Stimulated activated naive B cell treated with anti-CD40 and anti-IgM and Interleukin-4, amounts not matched to agents 10 μg/mL and 1 μg/mL and 100 μg/mL, for 72 hours (primary cell): ENCODE measurements at regions not wholly inside any gene's neighbourhood (a gene's known extent, or its start where the extent isn't known, plus 50 kb on each side); places are given as distances from the start of the nearest gene placed in this dataset.

Source experiments
- ATAC-seq, 2 donors: fragments of 150-1000 bp; cut with Tn5 transposase; replicated peaks; 2 replicates each; pipeline ENCODE4 v1.10.0; 2021; ENCODE audit warnings: moderate library complexity in 1 of 2
- DNase-seq: peaks from one replicate; pipeline ENCODE4 v3.0.0; 2021
- H3K27ac Mint-ChIP-seq: one replicate; pipeline ENCODE4 v1.8.0; 2022; ENCODE audit warnings: mild to moderate bottlenecking, mixed read lengths
- H3K27me3 Mint-ChIP-seq, 2 donors: one replicate each; pipeline ENCODE4 v1.8.0; 2022; ENCODE audit warnings: mixed read lengths in 2 of 2
- H3K36me3 Mint-ChIP-seq, 2 donors: one replicate each; pipeline ENCODE4 v1.8.0; 2022; ENCODE audit warnings: mixed read lengths in 2 of 2, mild to moderate bottlenecking in 1 of 2
- H3K4me1 Mint-ChIP-seq, 2 donors: one replicate each; pipeline ENCODE4 v1.8.0; 2022; ENCODE audit warnings: mixed read lengths in 2 of 2, mild to moderate bottlenecking in 1 of 2
- H3K4me3 Mint-ChIP-seq, 2 donors: one replicate each; pipeline ENCODE4 v1.8.0; 2022; ENCODE audit warnings: mild to moderate bottlenecking in 2 of 2, mixed read lengths in 2 of 2, moderate library complexity in 1 of 2
- H3K9me3 Mint-ChIP-seq, 2 donors: one replicate each; pipeline ENCODE4 v1.8.0; 2022; ENCODE audit warnings: mixed read lengths in 2 of 2, mild to moderate bottlenecking in 1 of 2

DNA sequence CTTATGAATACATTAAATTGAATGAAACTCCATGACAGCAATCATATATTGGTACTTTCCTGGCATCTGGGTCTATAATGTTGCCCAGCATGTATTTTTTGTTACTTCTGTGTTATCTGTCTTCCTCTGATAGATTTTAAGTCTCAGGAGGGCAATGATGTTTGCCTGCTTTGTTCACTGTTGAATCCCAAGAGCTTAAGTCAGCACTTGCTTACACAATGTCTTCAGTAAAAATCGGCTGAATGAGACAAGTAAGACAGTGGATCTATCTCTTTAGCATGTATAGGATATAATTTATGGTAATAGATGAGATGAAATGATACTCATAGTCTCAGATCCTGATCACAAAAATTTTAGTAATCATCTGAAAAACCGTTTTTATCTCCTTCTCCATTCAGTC lies 1034.9 kb upstream of the EPHA7 start:
- Mint-ChIP-seq H3K9me3 (peaks cover 0 to 3% of the 10 kb centered on the region in 2 donors), H3K27ac (no peak overlapping the region)
- no peak for ATAC-seq

DNA sequence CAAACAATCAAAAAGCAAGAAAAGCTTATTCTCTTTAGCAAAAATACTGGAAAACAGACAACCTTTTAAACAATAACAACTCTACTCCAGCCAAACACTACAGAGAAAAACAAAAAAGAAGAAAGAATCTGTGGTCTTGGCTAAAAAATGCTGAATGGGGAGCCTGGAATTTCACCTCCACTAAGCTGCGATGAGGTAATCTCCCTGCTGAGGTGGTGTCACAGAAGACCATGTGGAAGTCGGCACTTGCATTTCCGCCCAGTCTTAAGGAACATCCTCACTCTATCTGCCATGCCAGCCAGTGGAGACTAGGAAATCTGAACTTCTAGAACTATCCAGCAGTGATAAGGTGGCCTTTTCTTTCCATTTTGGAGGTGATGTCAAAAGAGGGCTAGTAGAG lies 1026.8 kb upstream of the EPHA7 start:
- Mint-ChIP-seq H3K9me3 (no peaks in the 10 kb centered on the region), H3K4me1 (no peaks in the 10 kb centered on the region), H3K27me3 (no peaks in the 10 kb centered on the region), H3K27ac (no peak overlapping the region), H3K4me3 (no peak overlapping the region), H3K36me3 (no peaks in the 10 kb centered on the region)
- no peak for ATAC-seq
- no peak for DNase-seq

More for the DNA sequence above, 1034.9 kb upstream of the EPHA7 start:
- H3K27me3 Mint-ChIP-seq = no peaks in the 10 kb centered on the region
- no peak for DNase-seq
- H3K4me1 Mint-ChIP-seq = no peaks in the 10 kb centered on the region
- no peak overlapping the region for H3K4me3 Mint-ChIP-seq
- no peaks in the 10 kb centered on the region for H3K36me3 Mint-ChIP-seq

DNA sequence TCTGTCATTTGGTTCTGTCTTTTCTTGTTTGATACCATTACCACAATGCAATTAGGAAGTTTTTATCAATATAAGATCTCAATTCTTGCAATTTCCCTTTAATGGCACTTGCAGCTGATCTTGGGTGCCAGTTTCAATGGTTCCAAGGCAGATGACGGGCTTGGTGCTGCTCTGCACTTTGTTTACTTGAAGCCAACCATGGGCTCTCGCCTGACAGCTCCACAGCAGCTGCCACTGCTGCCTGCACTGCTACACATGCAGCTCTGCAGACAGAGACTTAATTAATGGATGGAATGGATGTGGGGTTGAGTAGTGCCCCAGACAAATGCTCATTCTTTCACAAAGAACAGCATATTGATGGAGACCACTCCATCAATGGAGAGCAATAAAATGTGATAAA lies 1024.3 kb upstream of the EPHA7 start:
- Mint-ChIP-seq H3K4me1 (no peaks in the 10 kb centered on the region), H3K27me3 (no peaks in the 10 kb centered on the region), H3K9me3 (no peaks in the 10 kb centered on the region), H3K4me3 (no peak overlapping the region), H3K36me3 (no peaks in the 10 kb centered on the region), H3K27ac (no peak overlapping the region)
- ATAC-seq (no peak), DNase-seq (no peak)

DNA sequence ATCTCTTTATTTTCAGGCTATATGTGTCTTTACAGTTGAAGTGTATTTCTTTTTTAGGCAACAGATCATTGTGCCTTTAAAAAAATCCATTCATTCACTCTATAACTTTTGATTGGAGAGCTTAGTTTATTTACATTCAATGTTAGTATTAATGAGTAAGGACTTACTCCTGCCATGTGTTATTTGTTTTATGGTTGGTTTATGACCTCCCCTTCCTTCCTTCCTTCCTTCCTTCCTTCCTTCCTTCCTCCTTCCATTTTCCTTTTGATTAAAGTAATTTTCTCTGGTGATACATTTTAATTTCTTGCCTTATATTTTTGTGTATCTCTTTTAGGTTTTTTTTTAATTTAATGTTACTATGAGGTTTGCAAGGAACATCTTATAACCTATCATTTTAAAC lies 1005.3 kb upstream of the EPHA7 start:
- Mint-ChIP-seq H3K27ac (no peak overlapping the region), H3K36me3 (no peaks in the 10 kb centered on the region), H3K4me1 (no peaks in the 10 kb centered on the region), H3K9me3 (peaks cover 3 to 15% of the 10 kb centered on the region in 2 donors), H3K4me3 (no peak overlapping the region), H3K27me3 (no peaks in the 10 kb centered on the region)
- DNase-seq = no peak
- no peak for ATAC-seq

DNA sequence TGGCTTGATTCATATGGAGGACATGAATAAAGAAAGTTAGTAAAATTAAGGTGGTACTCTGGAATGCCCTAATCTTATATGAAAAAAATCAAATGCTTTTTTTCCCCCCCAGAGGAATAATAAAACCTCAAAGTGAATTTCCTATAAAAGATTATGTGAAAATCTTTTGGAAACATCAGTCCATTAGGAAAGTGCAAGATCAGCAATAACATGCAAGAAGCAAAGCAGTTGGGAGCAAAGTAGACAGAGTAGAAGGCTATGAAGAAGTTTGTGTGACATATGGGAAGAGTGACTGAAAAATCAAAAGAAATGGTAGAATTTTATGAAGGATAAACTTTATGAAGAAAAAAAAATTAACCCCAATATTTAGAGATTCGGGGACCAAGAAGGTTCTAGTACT lies 998.0 kb upstream of the EPHA7 start:
- no peak overlapping the region for H3K4me3 Mint-ChIP-seq
- no peaks in the 10 kb centered on the region for H3K4me1 Mint-ChIP-seq
- no peak for ATAC-seq
- no peak for DNase-seq
- peaks cover 0 to 3% of the 10 kb centered on the region in 2 donors for H3K9me3 Mint-ChIP-seq
- H3K27me3 Mint-ChIP-seq = no peaks in the 10 kb centered on the region
- H3K36me3 Mint-ChIP-seq = no peaks in the 10 kb centered on the region
- no peak overlapping the region for H3K27ac Mint-ChIP-seq

DNA sequence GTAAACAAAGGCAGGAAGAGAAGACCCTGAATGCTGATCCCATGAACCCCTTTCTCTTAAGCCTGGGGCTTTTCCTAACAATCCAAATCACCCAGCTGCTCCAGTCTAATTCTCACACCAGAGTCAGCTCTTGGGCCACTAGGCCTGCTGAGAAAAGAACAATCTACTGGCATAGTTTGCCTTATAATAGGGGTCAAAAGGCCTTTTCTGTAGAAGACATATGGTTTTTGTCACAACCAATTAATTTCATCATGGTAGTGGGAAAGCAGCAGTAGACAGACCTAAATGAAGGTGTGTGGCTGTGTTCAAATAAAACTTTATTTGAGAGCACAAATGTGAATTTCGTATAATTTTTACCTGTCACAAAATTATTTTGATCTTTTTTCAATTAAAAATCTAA lies 994.7 kb upstream of the EPHA7 start:
- peaks cover 0 to 3% of the 10 kb centered on the region in 2 donors for H3K9me3 Mint-ChIP-seq
- no peaks in the 10 kb centered on the region for H3K36me3 Mint-ChIP-seq
- DNase-seq = no peak
- H3K4me3 Mint-ChIP-seq = no peak overlapping the region
- ATAC-seq = no peak
- H3K27me3 Mint-ChIP-seq = no peaks in the 10 kb centered on the region
- H3K4me1 Mint-ChIP-seq = no peaks in the 10 kb centered on the region
- H3K27ac Mint-ChIP-seq = no peak overlapping the region

DNA sequence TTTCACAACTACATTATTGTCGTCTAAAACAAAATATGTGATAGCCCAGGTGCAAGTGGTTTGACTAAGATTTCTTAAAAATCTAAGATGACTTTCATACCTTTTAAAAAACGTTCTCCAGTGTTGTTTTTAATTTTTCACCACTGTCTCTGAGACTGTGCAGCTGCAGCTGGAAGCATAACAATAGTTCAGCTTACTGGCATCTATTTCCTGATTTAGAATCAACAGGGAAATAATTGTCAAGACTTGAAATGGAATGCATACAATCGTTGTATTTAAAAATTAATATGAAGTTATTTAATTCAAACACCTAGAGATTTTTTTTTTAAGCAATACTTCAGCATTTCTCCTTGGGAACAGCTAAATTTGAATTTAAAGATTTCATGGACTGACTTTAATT lies 982.0 kb upstream of the EPHA7 start:
- H3K4me3 Mint-ChIP-seq = no peak overlapping the region
- ATAC-seq (no peak), DNase-seq (no peak)
- H3K27ac Mint-ChIP-seq = no peak overlapping the region
- H3K27me3 Mint-ChIP-seq = no peaks in the 10 kb centered on the region
- no peaks in the 10 kb centered on the region for H3K4me1 Mint-ChIP-seq
- no peaks in the 10 kb centered on the region for H3K9me3 Mint-ChIP-seq
- no peaks in the 10 kb centered on the region for H3K36me3 Mint-ChIP-seq

DNA sequence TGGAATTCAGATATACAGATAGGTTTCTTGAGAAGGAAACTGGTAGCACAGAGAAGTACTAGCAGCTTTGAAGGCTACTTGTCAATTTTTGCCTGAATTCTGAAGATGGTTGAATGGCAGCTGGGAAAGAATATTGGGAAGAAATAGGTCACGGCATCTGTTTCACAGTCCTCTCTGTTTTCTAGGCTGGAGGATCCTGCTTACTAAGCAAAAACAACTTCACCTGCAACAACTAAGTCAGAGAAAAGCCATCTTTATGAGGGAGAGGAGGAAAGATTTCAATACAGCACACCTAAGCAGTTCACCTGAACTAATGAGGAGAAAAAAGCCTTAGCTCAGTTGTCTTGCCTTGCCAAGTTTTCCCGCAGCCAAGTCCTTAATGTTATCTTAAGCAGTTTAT lies 975.5 kb upstream of the EPHA7 start:
- Mint-ChIP-seq H3K4me3 (no peak overlapping the region), H3K27me3 (no peaks in the 10 kb centered on the region), H3K9me3 (no peaks in the 10 kb centered on the region), H3K36me3 (no peaks in the 10 kb centered on the region), H3K27ac (no peak overlapping the region), H3K4me1 (no peaks in the 10 kb centered on the region)
- no peak for ATAC-seq
- no peak for DNase-seq

DNA sequence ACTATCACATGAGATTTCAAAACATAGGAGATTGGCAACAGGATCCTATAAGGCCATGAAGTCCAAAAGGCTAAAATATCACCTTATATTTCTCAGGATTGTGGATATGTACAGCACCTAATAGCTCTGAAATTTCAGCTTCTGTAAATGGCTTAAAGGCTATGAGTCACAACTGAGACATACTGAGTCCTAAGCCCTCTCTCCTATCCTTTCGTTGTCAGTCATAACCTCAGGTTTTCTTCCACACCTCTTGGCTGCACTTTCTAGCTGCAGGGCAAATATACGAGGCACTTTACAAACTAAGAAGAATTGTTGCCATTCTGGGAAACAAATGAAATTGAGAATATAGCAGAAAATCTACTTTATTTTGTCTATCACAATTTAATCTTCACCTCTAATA lies 969.9 kb upstream of the EPHA7 start:
- Mint-ChIP-seq H3K36me3 (no peaks in the 10 kb centered on the region), H3K4me3 (no peak overlapping the region), H3K4me1 (no peaks in the 10 kb centered on the region), H3K27me3 (no peaks in the 10 kb centered on the region), H3K9me3 (no peaks in the 10 kb centered on the region), H3K27ac (no peak overlapping the region)
- DNase-seq = no peak
- ATAC-seq = no peak

DNA sequence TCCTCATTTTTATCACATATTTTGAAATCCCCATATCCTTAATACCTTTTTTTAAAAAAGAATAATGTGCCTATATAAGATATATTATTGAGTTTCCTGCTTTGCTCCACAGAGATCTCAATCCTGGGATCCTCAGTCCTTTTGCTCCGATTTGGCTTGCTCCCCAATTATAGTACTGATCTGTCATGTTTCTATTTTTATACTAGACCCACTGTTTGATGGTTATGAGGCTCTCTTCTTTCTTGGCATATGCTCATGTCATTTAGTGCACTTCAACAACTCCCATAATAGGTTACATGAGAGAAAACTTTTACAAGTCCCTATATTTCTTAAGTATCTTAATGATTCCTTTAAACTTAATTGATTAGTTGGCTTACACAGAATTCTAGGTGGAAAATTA lies 958.5 kb upstream of the EPHA7 start:
- H3K9me3 Mint-ChIP-seq = no peaks in the 10 kb centered on the region
- H3K36me3 Mint-ChIP-seq = no peaks in the 10 kb centered on the region
- no peak overlapping the region for H3K27ac Mint-ChIP-seq
- H3K4me3 Mint-ChIP-seq = no peak overlapping the region
- DNase-seq (no peak), ATAC-seq (no peak)
- no peaks in the 10 kb centered on the region for H3K27me3 Mint-ChIP-seq
- no peaks in the 10 kb centered on the region for H3K4me1 Mint-ChIP-seq

DNA sequence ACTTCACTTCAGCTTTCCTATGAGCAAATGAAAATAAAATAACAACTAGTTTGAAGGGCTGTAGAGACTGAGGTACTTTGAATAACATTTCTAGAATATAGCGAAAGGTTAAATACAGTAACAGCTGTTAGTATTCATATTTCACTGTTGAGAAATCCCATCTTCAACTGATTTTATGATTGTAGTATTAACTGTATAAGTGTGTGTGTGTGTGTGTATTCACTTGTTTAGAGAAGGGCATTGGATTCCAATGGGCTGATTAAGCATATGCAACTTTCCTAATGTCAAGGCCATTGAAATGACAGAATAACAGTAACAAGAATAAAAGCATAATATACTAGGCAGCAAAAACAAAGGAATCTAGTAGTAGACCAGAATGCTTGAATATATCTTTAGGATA lies 957.5 kb upstream of the EPHA7 start:
- Mint-ChIP-seq H3K27me3 (no peaks in the 10 kb centered on the region), H3K27ac (no peak overlapping the region), H3K36me3 (no peaks in the 10 kb centered on the region), H3K9me3 (no peaks in the 10 kb centered on the region), H3K4me3 (no peak overlapping the region), H3K4me1 (no peaks in the 10 kb centered on the region)
- ATAC-seq (no peak), DNase-seq (no peak)

DNA sequence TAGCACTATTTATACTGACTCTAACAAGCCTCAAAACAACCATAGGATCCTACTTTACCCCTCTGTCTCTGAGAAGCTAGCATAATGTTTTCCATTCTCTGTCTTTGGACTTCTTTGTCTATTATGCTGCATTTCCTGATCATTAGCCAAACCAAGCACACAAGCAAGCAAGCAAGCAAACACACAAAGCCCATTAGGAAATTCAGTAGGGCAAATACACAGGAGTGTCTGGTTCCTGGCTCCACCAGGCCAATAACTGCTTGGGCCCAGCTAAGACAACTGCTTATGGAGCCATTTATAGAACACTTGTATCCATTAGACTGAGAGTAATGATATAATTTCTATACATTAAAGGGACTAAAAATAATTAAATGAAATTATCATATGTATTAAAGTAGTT lies 952.9 kb upstream of the EPHA7 start:
- H3K27me3 Mint-ChIP-seq = no peaks in the 10 kb centered on the region
- no peak for DNase-seq
- no peak for ATAC-seq
- peaks cover 2 to 3% of the 10 kb centered on the region in 2 donors for H3K9me3 Mint-ChIP-seq
- no peaks in the 10 kb centered on the region for H3K4me1 Mint-ChIP-seq
- no peak overlapping the region for H3K4me3 Mint-ChIP-seq
- H3K27ac Mint-ChIP-seq = no peak overlapping the region
- H3K36me3 Mint-ChIP-seq = no peaks in the 10 kb centered on the region

DNA sequence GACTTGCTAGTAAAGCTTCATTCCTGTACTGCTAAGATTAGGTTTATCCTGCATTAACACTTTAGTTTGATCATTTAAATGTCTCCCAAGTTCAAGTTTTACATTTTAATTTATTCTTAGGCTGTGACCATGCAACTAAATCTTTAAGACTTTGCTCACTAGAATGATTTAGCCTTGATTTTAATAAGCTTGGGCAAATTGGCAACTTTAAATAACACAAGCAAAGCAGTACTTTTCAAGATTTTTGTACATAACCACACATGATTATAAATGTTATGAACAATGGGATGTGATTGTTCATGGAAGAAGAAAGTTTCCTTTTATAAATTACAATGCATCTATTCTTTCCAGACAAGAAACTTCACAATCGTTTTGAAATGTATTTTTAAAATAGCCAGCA lies 948.0 kb upstream of the EPHA7 start:
- Mint-ChIP-seq H3K36me3 (no peaks in the 10 kb centered on the region), H3K27me3 (no peaks in the 10 kb centered on the region)
- DNase-seq = no peak

DNA sequence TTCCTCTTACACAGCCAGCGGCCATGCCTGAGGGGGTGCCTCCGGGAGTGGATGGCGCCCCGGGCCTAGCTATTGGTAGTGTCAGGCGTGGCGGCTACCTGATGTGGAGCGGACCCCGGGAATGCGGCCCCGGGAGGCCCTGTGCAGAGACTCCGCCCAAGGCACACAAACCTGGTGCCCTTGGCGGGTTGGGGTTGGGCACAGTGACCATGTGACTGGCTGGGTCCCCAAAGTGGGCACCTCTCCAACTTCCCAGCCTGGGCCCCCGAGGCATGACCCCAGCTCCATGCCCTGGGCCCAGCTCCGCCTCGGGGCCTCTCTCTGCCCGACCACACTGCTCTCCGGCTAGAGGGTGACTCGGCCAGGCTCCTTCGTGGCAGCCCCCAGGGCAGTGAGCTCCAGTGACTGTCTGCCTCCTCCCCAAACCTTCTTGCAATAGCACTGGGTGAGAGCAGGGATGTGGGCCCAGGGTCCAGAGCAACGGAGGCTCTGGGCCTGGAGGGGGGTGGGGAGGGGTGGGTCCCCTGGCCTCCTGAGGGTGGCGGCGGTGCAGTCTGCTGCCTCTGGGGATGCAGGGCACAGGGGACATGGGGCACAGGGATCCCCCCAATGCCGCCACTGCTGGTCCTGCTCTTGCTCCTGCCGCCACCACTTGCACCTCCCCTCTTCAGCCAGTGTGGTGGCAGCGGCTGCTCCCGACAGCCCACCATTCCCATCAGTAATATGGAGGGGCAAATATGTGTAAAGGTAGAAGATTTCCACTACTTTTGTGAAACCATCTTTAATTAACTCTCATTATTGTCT lies 942.9 kb upstream of the EPHA7 start:
- Mint-ChIP-seq H3K4me3 (no peak overlapping the region), H3K4me1 (no peaks in the 10 kb centered on the region), H3K27ac (no peak overlapping the region), H3K27me3 (no peaks in the 10 kb centered on the region), H3K9me3 (peaks cover 0 to 1% of the 10 kb centered on the region in 2 donors), H3K36me3 (no peaks in the 10 kb centered on the region)
- DNase-seq (no peak), ATAC-seq (no peak)

More for the DNA sequence above, 948.0 kb upstream of the EPHA7 start:
- Mint-ChIP-seq H3K4me3 (no peak overlapping the region), H3K27ac (no peak overlapping the region), H3K4me1 (no peaks in the 10 kb centered on the region), H3K9me3 (peaks cover 3% of the 10 kb centered on the region in 2 donors)
- no peak for ATAC-seq

DNA sequence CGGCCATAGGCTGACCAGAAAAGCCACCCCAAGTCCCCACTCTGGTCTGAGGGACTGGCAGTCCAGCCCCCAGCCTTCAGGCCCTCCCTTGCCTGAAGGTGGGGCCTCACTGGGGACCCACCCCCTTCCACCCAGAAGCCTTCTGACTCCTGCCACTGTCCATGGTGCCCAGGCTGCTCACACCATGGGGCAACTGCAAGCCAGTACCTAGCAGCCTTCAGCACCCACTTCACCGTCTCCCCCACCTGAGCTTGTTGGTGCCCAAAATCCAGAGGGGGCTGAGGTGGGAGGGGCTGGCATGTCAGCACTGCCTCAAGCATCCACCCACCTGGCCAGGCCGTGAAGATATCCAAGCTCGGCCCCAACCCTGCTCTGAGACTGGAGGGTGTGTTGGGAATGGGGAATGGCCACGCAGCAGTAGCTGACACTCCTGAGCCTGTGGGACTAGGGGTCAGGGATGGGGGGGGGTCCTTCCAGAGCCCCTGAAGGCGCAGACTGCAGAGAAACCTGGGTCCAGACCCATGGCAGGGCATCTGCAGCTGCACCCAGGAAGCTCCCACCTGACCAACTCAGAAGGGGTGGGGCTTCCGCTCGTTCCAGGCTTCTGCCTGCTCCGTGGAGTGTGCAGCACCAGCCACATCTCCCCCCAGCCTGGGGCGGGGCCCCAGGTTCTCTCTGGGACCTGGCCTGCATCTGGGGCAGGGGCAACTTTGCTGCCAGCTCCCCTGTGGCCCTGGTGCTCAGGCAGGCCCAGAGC lies 942.1 kb upstream of the EPHA7 start:
- ATAC-seq = no peak
- Mint-ChIP-seq H3K36me3 (no peaks in the 10 kb centered on the region), H3K4me1 (no peaks in the 10 kb centered on the region), H3K27ac (no peak overlapping the region), H3K4me3 (no peak overlapping the region), H3K27me3 (no peaks in the 10 kb centered on the region), H3K9me3 (peaks cover 0 to 1% of the 10 kb centered on the region in 2 donors)
- no peak for DNase-seq
